OCI-LY1 (cell line): ENCODE measurements at regions not wholly inside any gene's neighbourhood (a gene's known extent, or its start where the extent isn't known, plus 50 kb on each side); places are given as distances from the start of the nearest gene placed in this dataset.

Source experiments
- H2AFZ ChIP-seq: fragments of 200-600 bp; sonication (generic), shearing (Covaris generic); 2 replicates; pipeline ENCODE4 v1.6.0; 2014; ENCODE audit warnings: antibody characterized with exemption, mild to moderate bottlenecking, low read length
- H3F3A ChIP-seq: fragments of 200-600 bp; sonication (generic), shearing (Covaris generic); 2 replicates; pipeline ENCODE4 v1.6.0; 2014; ENCODE audit warnings: mild to moderate bottlenecking, antibody characterized with exemption, low read length, moderate library complexity; ENCODE audit not compliant: insufficient read depth
- H3K27ac ChIP-seq: fragments of 200-600 bp; sonication (generic); 2 replicates; pipeline ENCODE4 v1.5.1; 2014; ENCODE audit warnings: low read length, mixed run types, mild to moderate bottlenecking, low read depth; ENCODE audit not compliant: poor library complexity, severe bottlenecking
- H3K27me3 ChIP-seq: fragments of 200-600 bp; sonication (generic); 2 replicates; pipeline ENCODE4 v1.6.0; 2014; ENCODE audit warnings: antibody characterized with exemption, mild to moderate bottlenecking, low read length, moderate library complexity; ENCODE audit not compliant: insufficient read depth
- H3K36me3 ChIP-seq: fragments of 200-600 bp; sonication (generic); 2 replicates; pipeline ENCODE4 v1.6.1; 2014; ENCODE audit warnings: mild to moderate bottlenecking, antibody characterized with exemption, low read length, moderate library complexity, mixed read lengths; ENCODE audit not compliant: insufficient read depth
- H3K4me1 ChIP-seq: fragments of 200-600 bp; sonication (generic); 2 replicates; pipeline ENCODE4 v1.5.1; 2014; ENCODE audit warnings: mild to moderate bottlenecking, low read length, moderate library complexity; ENCODE audit not compliant: insufficient read depth, severe bottlenecking
- H3K4me2 ChIP-seq: fragments of 200-600 bp; sonication (generic), shearing (Covaris generic); 2 replicates; pipeline ENCODE4 v1.6.1; 2014; ENCODE audit warnings: low read length
- H3K4me3 ChIP-seq: fragments of 200-600 bp; sonication (generic); 2 replicates; pipeline ENCODE4 v1.5.1; 2014; ENCODE audit warnings: low read length, low read depth, mild to moderate bottlenecking, mixed read lengths; ENCODE audit not compliant: poor library complexity, severe bottlenecking
- H3K79me2 ChIP-seq: fragments of 200-600 bp; shearing (Covaris generic); 2 replicates; pipeline ENCODE4 v1.6.1; 2016; ENCODE audit warnings: mixed run types, low read length, mixed read lengths; ENCODE audit not compliant: insufficient read depth
- H3K9ac ChIP-seq: fragments of 200-600 bp; sonication (generic), shearing (Covaris generic); 2 replicates; pipeline ENCODE4 v1.6.1; 2014; ENCODE audit warnings: mild to moderate bottlenecking, low read length, mixed read lengths
- H3K9me2 ChIP-seq: fragments of 200-600 bp; sonication (generic), shearing (Covaris generic); 2 replicates; pipeline ENCODE4 v1.6.1; 2014; ENCODE audit warnings: low read depth, mild to moderate bottlenecking, low read length, mixed read lengths
- H3K9me3 ChIP-seq: fragments of 200-600 bp; shearing (Covaris generic); 2 replicates; pipeline ENCODE4 v1.6.1; 2014; ENCODE audit warnings: low read length, mixed read lengths
- H4K20me1 ChIP-seq: fragments of 200-600 bp; sonication (generic), shearing (Covaris generic); 2 replicates; pipeline ENCODE4 v1.6.0; 2016; ENCODE audit warnings: mild to moderate bottlenecking, low read length; ENCODE audit not compliant: insufficient read depth
- CTCF ChIP-seq: fragments of 200-600 bp; sonication (generic), shearing (Covaris generic); IDR thresholded peaks from 2 replicates; pipeline ENCODE4 v1.5.1; 2017; ENCODE audit warnings: mild to moderate bottlenecking, antibody characterized with exemption, low read length, moderate library complexity, mixed read lengths
- EZH2 ChIP-seq: fragments of 200-600 bp; sonication (generic), shearing (Covaris generic); IDR thresholded peaks from 2 replicates; pipeline ENCODE4 v1.8.0; 2017; ENCODE audit warnings: borderline replicate concordance, mixed run types, mild to moderate bottlenecking, antibody characterized with exemption, low read length, moderate library complexity, mixed read lengths

- H3K79me2 ChIP-seq: no peaks in the 10 kb centered on the region
- no peaks in the 10 kb centered on the region for H3K36me3 ChIP-seq
- no peaks in the 10 kb centered on the region for H3K9me2 ChIP-seq
- no peaks in the 10 kb centered on the region for H3F3A ChIP-seq
- no peaks in the 10 kb centered on the region for H3K27me3 ChIP-seq
- peak overlapping the region; percentile 89; the same call in 1 of the 2 replicates for H2AFZ ChIP-seq
- H3K4me3 ChIP-seq: no peak overlapping the region
- TF ChIP-seq CTCF (no peak), EZH2 (no peak)
- H3K9ac ChIP-seq: no peak overlapping the region
- peaks cover 46% of the 10 kb centered on the region for H3K4me1 ChIP-seq
- no peak overlapping the region for H3K27ac ChIP-seq
- H4K20me1 ChIP-seq: no peaks in the 10 kb centered on the region
- no peaks in the 10 kb centered on the region for H3K9me3 ChIP-seq
- H3K4me2 ChIP-seq: no peak overlapping the region
Measured at GRCh38 chr21:18478513-18478912, 74.9 kb upstream of the TMPRSS15 start.

GRCh38 chr21:18488252-18488651 lies 84.7 kb upstream of the TMPRSS15 start:
- no peak for TF ChIP-seq CTCF
- TF ChIP-seq EZH2: no peak
- Histone ChIP-seq H4K20me1 (no peaks in the 10 kb centered on the region), H3F3A (no peaks in the 10 kb centered on the region), H3K4me2 (no peak overlapping the region), H2AFZ (no peak overlapping the region), H3K9me3 (no peaks in the 10 kb centered on the region), H3K4me3 (no peak overlapping the region), H3K27me3 (no peaks in the 10 kb centered on the region), H3K27ac (no peak overlapping the region), H3K4me1 (peaks cover 14% of the 10 kb centered on the region), H3K79me2 (no peaks in the 10 kb centered on the region), H3K9me2 (no peaks in the 10 kb centered on the region), H3K36me3 (no peaks in the 10 kb centered on the region), H3K9ac (no peak overlapping the region)

GRCh38 chr21:18493422-18493821 lies 89.8 kb upstream of the TMPRSS15 start:
- no peaks in the 10 kb centered on the region for H4K20me1 ChIP-seq
- no peaks in the 10 kb centered on the region for H3K36me3 ChIP-seq
- H3K27me3 ChIP-seq: no peaks in the 10 kb centered on the region
- no peak overlapping the region for H3K9ac ChIP-seq
- no peak overlapping the region for H3K27ac ChIP-seq
- H3K4me1 ChIP-seq: peaks cover 16% of the 10 kb centered on the region
- no peak overlapping the region for H3K4me3 ChIP-seq
- TF ChIP-seq CTCF (no peak), EZH2 (no peak)
- no peaks in the 10 kb centered on the region for H3K9me2 ChIP-seq
- peak overlapping the region; percentile 52; the same call in 1 of the 2 replicates for H2AFZ ChIP-seq
- H3K9me3 ChIP-seq: no peaks in the 10 kb centered on the region
- H3K79me2 ChIP-seq: no peaks in the 10 kb centered on the region
- no peak overlapping the region for H3K4me2 ChIP-seq
- no peaks in the 10 kb centered on the region for H3F3A ChIP-seq
